Urinary bladder (tissue), 3 donors: ENCODE measurements at regions not wholly inside any gene's neighbourhood (a gene's known extent, or its start where the extent isn't known, plus 50 kb on each side); places are given as distances from the start of the nearest gene placed in this dataset.

Experiments used
- DNase-seq: peaks from one replicate; pipeline ENCODE4 v3.0.0-alpha.2; 2015; ENCODE audit errors: extremely low spot score
- H3K27ac ChIP-seq: one replicate; pipeline ENCODE4 v1.5.1; 2013; ENCODE audit warnings: low read depth, mild to moderate bottlenecking, moderate library complexity
- H3K36me3 ChIP-seq: one replicate; pipeline ENCODE4 v1.6.1; 2013; ENCODE audit warnings: mild to moderate bottlenecking, moderate library complexity; ENCODE audit not compliant: insufficient read depth
- H3K4me1 ChIP-seq: one replicate; pipeline ENCODE4 v1.6.1; 2013; ENCODE audit warnings: mild to moderate bottlenecking, moderate library complexity; ENCODE audit not compliant: insufficient read depth
- H3K4me3 ChIP-seq: one replicate; pipeline ENCODE4 v1.5.1; 2013; ENCODE audit warnings: low read depth, low read length
- WGBS: extraction: QIAGEN DNeasy Blood & Tissue Kit; methylation state at CpG from one replicate; pipeline ENCODE4 v1.1.7; 2013; 5-methylcytosine and 5-hydroxymethylcytosine counted together
- donor health status: healthy with polysubstance abuse.
- donor health status: healthy.

DNA sequence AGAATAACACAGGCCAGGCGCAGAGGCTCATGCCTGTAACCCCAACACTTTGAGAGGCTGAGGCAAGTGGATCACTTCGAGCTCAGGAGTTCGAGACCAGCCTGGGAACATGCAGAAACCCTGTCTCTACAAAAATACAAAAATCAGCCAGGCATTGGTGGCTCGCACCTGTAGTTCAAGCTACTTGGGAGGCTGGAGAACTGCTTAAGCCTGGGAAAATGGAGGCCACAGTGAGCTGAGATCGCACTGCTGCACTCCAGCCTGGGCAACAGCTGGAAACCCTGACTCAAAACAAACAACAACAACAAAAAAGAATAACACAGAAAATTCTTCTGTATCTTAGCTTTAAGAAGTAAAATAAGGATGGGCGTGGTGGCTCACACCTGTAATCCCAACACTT is 440.3 kb downstream of the LRATD1 start:
- Histone ChIP-seq H3K4me3 (no peak overlapping the region), H3K36me3 (no peaks in the 10 kb centered on the region), H3K4me1 (no peaks in the 10 kb centered on the region), H3K27ac (no peak overlapping the region)
- DNase-seq: no peak
- 74% methylated on average over 6 of the region's 6 CpGs for WGBS

DNA sequence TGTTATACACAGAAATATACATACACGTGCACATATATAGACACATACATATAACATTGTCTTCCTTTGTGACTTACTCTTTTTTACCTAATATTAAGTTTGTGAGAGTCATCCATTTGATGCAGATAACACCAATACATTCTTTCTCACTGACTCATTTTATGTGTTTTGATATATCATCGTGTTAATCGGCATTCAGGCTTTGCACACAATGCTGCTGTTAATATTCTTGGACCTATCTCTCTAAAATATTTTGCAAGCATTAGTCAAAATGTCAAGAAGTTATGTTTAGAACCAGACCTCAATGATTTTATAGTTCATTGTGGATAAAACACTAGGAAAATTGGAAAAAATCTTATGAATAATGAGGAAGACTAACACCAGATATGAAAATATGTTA is 441.1 kb downstream of the LRATD1 start:
- Histone ChIP-seq H3K4me3 (no peak overlapping the region), H3K36me3 (no peaks in the 10 kb centered on the region), H3K27ac (no peak overlapping the region), H3K4me1 (no peaks in the 10 kb centered on the region)
- 46% methylated on average over 3 of the region's 3 CpGs for WGBS
- DNase-seq: no peak

DNA sequence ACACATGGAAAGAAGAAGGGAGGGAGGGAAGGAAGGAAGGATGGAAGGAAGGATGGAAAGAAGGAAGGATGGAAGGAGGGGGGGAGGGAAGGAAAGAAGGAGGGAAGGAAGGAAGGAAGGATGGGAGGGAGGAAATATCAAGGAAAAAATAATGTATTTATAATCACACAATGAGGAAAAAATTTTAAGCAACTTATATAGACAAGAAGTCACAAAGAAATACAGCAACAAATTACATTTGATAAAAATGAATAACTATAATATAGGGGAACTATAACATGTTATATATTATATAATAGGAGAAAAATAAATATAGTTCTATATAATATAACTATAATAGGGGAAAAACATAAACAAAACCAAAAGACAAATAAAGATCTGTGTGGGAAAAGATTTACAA is 441.8 kb downstream of the LRATD1 start:
- Histone ChIP-seq H3K4me3 (no peak overlapping the region), H3K27ac (no peak overlapping the region), H3K4me1 (no peaks in the 10 kb centered on the region), H3K36me3 (no peaks in the 10 kb centered on the region)
- no peak for DNase-seq

DNA sequence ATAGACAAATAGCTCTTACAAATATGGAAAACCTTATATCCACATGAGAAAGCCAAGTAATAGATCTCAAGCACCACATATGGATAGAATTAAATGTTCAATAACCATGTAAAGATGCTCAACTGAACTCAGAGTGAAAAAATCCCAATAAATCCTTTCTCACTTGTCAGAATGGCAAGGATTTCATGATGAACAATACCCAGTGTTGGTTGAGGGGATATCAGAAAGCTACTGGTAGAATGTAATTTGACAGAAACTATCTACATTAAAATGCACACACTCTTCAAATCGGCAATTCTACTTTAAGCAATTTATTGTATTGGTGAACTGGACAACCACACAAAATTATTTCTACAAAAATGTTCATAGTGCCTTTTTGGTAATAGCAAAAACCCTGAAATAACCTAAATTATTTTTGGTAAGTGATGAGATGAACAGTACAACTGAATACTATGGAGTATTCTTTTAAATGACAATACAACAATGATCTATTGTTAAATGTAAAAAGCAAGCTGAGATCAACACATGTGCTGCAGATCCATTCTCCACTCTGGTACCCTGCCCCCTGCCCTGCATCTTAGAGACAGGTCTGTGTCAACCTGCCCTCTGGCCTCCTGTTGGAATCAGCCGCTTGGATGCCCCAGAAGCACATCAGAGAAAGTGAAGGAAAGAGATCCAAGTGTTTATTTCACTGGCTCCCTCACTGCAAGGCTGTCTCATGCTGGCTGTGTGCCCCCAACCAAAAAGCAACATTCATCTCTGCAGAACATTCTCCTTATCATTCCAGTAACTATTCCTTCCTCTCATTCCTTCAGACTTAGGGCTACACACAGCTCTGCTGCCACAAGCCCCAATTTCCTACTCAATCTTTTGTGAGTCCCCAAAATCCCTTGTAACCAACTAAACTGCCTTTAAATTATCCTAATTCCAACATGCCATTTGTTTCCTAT is 442.5 kb downstream of the LRATD1 start:
- 62% methylated on average over 2 of the region's 2 CpGs for WGBS
- no peak for DNase-seq
- no peak overlapping the region for H3K27ac ChIP-seq

DNA sequence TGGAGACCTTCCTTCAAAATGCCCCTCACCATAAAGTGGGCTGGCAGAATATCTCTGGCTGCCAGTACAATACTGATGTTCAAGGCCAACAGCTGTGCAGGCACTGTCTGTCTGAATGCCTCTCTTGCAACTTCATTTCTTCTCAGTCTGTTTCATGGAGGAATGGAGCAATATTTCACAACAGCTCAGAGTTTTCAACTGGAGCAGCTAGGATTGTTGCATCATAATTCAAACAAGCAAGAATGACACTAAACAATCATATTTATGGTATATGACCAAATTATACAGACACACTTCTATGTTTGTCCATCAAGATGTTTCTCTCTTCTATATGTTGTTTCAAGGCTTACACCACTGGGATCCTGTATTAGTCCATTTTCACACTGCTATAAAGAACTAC is 444.2 kb downstream of the LRATD1 start:
- Histone ChIP-seq H3K4me3 (no peak overlapping the region), H3K27ac (no peak overlapping the region), H3K4me1 (no peaks in the 10 kb centered on the region), H3K36me3 (no peaks in the 10 kb centered on the region)
- no peak for DNase-seq

More for the DNA sequence above, 442.5 kb downstream of the LRATD1 start:
- Histone ChIP-seq H3K36me3 (no peaks in the 10 kb centered on the region), H3K4me1 (no peaks in the 10 kb centered on the region), H3K4me3 (no peak overlapping the region)

DNA sequence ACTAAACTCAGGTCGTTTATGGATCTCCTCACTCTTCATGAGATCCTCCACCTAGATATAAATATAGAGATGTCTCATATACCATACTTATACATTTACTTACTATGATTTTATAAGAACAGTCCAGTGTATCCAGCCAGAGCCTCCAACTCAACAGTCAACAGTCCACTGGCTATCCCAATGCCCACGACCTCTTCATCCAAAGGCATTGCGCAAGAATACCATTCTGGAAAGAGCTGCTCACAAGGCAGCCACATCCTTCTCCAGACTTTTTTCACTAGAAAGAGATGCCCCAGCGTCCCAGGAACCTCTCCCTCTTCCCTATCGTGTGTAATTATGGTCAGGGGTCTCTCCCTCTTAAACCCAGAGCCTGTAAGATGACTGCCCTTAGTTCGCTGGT is 448.8 kb downstream of the LRATD1 start:
- no peak overlapping the region for H3K4me3 ChIP-seq
- DNase-seq: no peak
- no peaks in the 10 kb centered on the region for H3K36me3 ChIP-seq
- no peak overlapping the region for H3K27ac ChIP-seq
- H3K4me1 ChIP-seq: no peaks in the 10 kb centered on the region
- 82% methylated on average over 6 of the region's 6 CpGs for WGBS

DNA sequence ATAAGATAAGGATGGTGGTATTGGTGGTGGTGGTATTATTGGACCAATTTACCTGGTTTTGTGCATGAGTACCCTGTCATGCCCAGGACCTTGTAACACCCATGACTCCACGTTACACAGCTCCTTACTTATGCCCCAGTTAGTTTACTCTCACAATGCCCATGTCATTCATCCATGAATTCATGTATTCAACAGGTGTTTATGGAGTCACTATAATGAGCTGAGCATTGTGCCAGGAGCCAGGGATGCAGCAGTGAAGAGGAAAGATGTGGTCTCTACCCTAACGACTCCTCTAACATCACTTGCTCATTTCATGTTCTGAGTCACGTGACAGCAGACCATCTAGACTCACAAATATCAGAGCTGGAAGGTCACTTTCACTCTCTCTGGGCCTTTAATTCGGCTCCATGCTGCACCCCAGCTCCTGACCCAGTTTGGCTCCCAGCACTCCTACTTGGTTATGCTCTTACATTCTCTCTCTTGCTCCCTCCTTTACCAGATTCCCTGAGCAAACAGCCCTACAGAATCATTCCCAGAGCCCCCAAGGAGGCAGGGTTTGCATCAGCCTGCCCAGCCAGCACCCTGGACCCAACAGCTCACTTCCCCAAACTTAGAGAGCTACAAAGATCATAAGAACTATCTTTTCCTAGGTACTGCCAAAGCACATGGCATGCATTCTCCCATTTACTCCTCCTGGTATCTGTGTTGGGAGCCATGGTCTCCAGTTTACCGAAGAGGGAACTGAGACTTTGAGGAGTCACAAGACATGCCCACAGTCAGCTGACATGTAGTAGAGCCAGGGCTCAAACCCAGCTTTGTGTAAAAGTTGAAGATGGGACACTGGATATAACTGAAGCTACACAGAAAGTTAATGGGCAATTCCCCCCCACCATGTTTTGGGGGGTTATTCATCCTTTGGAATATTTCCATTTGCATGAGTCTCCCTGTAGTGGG is 449.9 kb downstream of the LRATD1 start:
- H3K4me3 ChIP-seq: no peak overlapping the region
- 83% methylated on average over 5 of the region's 5 CpGs for WGBS
- DNase-seq: no peak

DNA sequence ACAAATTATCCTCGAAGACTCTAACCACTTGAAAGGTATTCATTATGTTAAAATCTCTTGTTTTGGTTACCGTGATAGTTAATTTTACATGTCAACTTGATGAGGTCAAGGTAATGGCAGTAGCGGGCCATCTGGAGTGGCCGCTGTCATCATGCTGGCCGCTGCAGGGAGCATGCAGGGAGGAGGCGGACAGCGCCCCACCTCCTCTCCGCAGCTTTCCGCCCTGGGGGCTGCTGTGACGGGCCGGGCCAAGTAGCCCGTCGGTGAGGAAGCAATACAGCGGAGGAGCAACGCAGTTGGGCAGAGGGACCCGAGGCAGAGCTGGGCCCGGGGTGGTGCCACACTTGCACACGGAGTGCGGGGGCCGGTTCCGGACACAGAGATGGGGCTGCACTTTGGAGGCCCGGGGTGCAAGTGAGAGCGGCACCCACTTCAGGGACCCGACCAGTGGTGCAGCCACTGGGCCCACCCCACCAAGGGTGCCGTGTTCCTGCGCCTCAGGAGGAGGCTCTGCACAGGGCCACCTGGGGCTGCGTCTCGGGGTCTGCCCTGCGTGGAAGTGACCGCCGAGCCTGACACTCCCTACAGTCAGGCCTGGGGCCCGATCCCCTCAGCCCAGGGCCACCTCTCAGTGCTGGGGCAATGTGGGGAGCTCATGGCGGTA is 452.4 kb downstream of the LRATD1 start:
- Histone ChIP-seq H3K4me1 (no peaks in the 10 kb centered on the region), H3K27ac (no peak overlapping the region), H3K36me3 (no peaks in the 10 kb centered on the region), H3K4me3 (no peak overlapping the region)
- 93% methylated on average over 33 of the region's 33 CpGs for WGBS
- no peak for DNase-seq

More for the DNA sequence above, 449.9 kb downstream of the LRATD1 start:
- H3K4me1 ChIP-seq: no peaks in the 10 kb centered on the region
- H3K27ac ChIP-seq: no peak overlapping the region
- no peaks in the 10 kb centered on the region for H3K36me3 ChIP-seq

DNA sequence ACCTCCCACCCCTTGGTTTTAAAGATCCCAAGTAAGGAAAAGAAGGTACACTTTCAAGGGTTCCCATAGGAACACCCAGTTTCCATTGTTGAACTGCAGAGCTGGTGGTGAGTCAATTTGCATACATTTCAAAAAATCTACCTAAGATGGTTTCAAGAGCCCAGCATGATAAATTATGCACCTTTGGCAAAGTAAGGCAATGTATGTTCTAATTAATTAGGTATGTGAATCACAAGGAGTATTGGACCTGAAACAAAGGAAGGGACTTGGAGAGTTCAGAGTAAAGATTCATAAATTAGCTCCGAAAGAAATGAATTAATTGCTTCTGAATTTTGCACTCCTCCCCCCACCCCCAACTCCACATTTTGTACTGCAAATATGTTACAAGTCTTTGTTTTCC is 459.7 kb downstream of the LRATD1 start:
- no peak for DNase-seq
- Histone ChIP-seq H3K27ac (no peak overlapping the region), H3K4me1 (no peaks in the 10 kb centered on the region), H3K36me3 (no peaks in the 10 kb centered on the region), H3K4me3 (no peak overlapping the region)
- 75% methylated on average over 1 of the region's 1 CpG for WGBS

DNA sequence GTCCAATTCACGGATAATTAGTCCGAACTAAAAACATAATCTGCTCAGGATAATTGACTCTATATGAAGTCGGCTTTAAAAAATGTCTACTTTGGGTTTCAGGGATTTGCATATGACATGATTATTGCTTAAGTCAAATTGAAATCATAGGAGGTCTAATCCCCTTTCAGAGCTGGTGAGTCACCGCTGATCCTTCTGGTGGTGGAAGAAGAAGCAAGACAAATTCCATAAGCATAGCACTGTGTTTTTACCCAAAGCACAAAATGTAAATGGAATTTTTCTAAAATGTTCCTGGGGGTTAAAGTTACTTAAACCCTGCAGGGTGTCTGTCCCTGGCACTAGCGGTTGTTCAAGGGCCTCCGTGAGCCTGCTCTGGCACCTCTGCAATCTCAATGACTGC is 460.2 kb downstream of the LRATD1 start:
- 74% methylated on average over 6 of the region's 6 CpGs for WGBS

DNA sequence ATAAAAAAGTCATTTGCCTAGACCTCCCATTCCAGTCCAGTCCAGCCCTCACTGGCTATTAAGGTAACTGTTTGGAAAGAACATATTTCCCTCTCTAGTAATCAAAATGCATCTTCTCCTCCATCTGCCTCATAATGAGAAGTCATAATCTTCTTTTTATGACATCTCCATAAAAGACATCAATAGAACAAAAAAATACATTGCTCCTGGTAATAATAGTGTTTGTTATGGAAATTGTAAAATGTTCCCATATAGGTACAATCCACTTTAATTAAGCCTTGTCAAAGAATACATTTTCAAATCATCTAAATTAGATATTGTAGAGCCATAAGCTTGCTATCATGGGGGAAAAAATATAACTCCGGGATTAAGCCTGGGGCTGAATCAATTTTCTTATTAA is 461.6 kb downstream of the LRATD1 start:
- Histone ChIP-seq H3K36me3 (no peaks in the 10 kb centered on the region), H3K4me3 (no peak overlapping the region), H3K27ac (no peak overlapping the region), H3K4me1 (no peaks in the 10 kb centered on the region)
- WGBS: 87% methylated on average over 1 of the region's 1 CpG
- no peak for DNase-seq

More for the DNA sequence above, 460.2 kb downstream of the LRATD1 start:
- Histone ChIP-seq H3K4me3 (no peak overlapping the region), H3K27ac (no peak overlapping the region), H3K4me1 (no peaks in the 10 kb centered on the region), H3K36me3 (no peaks in the 10 kb centered on the region)
- no peak for DNase-seq

DNA sequence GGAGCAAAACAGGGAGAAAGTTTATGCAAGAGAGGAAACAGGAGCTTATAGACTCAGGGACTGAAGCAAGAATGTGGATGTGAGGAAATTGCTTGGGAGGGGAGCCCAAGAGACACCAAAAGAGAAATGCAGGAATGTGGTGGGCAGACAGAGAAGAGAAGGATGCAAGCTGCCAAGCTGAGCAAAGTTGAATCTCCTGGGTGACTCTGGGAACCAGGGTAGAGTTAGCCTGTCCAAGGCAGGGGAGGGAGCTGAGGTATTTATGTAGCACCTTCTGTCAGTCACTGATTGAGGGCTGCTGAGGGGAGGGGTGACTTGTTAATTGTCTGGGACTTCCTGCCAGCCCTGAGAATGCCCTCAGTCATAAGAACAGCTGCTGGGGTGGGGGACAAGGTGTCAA is 464.3 kb downstream of the NBAS start:
- no peak for DNase-seq
- no peaks in the 10 kb centered on the region for H3K36me3 ChIP-seq
- no peak overlapping the region for H3K27ac ChIP-seq
- no peaks in the 10 kb centered on the region for H3K4me1 ChIP-seq
- no peak overlapping the region for H3K4me3 ChIP-seq

DNA sequence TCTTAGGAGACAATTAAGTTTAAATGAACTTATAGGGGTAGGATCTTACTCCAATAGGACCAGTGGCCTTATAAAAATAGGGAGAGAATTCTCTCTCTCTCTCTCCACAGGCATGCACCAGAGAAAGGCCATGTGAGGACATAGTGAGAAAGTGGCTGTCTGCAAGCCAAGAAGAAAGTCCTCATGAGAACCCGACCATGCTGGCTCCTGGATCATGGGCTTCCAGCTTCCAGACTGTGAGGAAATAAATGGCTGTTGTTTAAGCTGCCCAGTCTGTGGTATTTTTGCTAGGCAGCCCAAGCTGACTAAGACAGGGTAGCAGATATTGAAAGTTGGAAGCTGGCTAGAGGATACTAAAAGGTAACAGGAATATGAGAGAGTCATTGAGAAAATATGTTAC is 454.0 kb downstream of the NBAS start:
- Histone ChIP-seq H3K4me3 (no peak overlapping the region), H3K4me1 (no peaks in the 10 kb centered on the region), H3K36me3 (no peaks in the 10 kb centered on the region), H3K27ac (no peak overlapping the region)
- DNase-seq: no peak
- 49% methylated on average over 1 of the region's 1 CpG for WGBS
